HPDE6-E6E7 (cell line): ENCODE measurements at regions not wholly inside any gene's neighbourhood (a gene's known extent, or its start where the extent isn't known, plus 50 kb on each side); places are given as distances from the start of the nearest gene placed in this dataset.
A peak's percentile ranks its signal among the peaks of the same experiment; 100 is the strongest.

Source experiments
- DNase-seq: peaks from one replicate; pipeline ENCODE4 v3.0.0; 2011; ENCODE audit warnings: missing footprints; ENCODE audit errors: extremely low spot score

- DNase-seq = no peak
Measured at GRCh38 chr4:63632858-63633257, 776.4 kb downstream of the TECRL start.

GRCh38 chr4:63620271-63620670, 789.0 kb downstream of the TECRL start:
- DNase-seq = no peak

GRCh38 chr4:63619771-63620170, 789.5 kb downstream of the TECRL start:
- no peak for DNase-seq

GRCh38 chr4:63618883-63619718, 790.1 kb downstream of the TECRL start:
- DNase-seq = no peak

- DNase-seq = no peak
Measured at GRCh38 chr4:63607169-63607872, 801.9 kb downstream of the TECRL start.

GRCh38 chr4:63589796-63590195, 819.5 kb downstream of the TECRL start:
- no peak for DNase-seq

- no peak for DNase-seq
Measured at GRCh38 chr4:63583561-63583960, 825.7 kb downstream of the TECRL start.

- DNase-seq = no peak
Measured at GRCh38 chr4:63583007-63583406, 826.2 kb downstream of the TECRL start.

- DNase-seq = no peak
Measured at GRCh38 chr4:63580796-63581475, 828.3 kb downstream of the TECRL start.

GRCh38 chr4:63578383-63578782, 830.9 kb downstream of the TECRL start:
- DNase-seq = no peak

- no peak for DNase-seq
Measured at GRCh38 chr4:63566658-63567057, 842.6 kb downstream of the TECRL start.

- DNase-seq = no peak
Measured at GRCh38 chr4:63563288-63564014, 845.8 kb downstream of the TECRL start.

- no peak for DNase-seq
Measured at GRCh38 chr4:63558709-63559108, 850.5 kb downstream of the TECRL start.

- DNase-seq = no peak
Measured at GRCh38 chr4:63556332-63556731, 852.9 kb downstream of the TECRL start.

GRCh38 chr4:63553123-63553522, 856.1 kb downstream of the TECRL start:
- no peak for DNase-seq

GRCh38 chr4:63541828-63542227, 867.4 kb downstream of the TECRL start:
- DNase-seq = no peak

GRCh38 chr4:63529581-63530337, 879.5 kb downstream of the TECRL start:
- no peak for DNase-seq

- peak; percentile 2 for DNase-seq
Measured at GRCh38 chr4:63528256-63528991, 880.8 kb downstream of the TECRL start.

- DNase-seq = no peak
Measured at GRCh38 chr4:63526251-63526650, 883.0 kb downstream of the TECRL start.

- no peak for DNase-seq
Measured at GRCh38 chr4:63524764-63525163, 884.5 kb downstream of the TECRL start.
